Mammary epithelial cell (primary cell): ENCODE measurements at regions not wholly inside any gene's neighbourhood (a gene's known extent, or its start where the extent isn't known, plus 50 kb on each side); places are given as distances from the start of the nearest gene placed in this dataset.

Experiments used
- EZH2 ChIP-seq: IDR thresholded peaks from 2 replicates; pipeline ENCODE4 v1.6.1; 2012; ENCODE audit warnings: low read length, inconsistent platforms, borderline replicate concordance
- TF ChIP-seq, protein P1 (sequence below), 2 donors: IDR thresholded peaks in 1 of 2; conservative IDR thresholded peaks in 1 of 2; 2 replicates each; pipeline ENCODE4 v1.5.1; 2011 to 2012; ENCODE audit warnings: inconsistent platforms in 2 of 2, low read length in 2 of 2, mild to moderate bottlenecking in 2 of 2, control low read depth in 1 of 2, low read depth in 1 of 2; ENCODE audit not compliant: insufficient read depth in 1 of 2; ENCODE audit errors: extremely low read depth in 1 of 2

DNA sequence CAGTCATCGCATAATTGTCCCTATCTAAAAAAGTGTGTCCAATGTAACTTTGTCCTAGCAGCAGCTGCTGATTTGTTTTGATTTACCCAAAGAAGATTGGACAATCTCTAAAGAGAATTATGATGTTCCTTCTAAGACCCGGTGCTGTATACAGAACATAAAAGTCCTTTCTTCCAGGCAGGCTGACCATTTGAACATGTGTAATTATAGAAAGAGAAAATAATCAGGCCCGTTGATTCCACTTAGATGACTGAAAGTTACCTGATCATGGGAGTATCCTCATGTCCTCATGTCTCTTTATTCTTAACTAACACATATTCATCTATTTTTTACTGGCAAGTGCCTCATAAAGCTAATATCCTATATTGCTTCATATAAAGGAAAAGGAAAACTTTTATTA, 164.1 kb upstream of the MRPS30 start:
- TF ChIP-seq, protein P1, sequence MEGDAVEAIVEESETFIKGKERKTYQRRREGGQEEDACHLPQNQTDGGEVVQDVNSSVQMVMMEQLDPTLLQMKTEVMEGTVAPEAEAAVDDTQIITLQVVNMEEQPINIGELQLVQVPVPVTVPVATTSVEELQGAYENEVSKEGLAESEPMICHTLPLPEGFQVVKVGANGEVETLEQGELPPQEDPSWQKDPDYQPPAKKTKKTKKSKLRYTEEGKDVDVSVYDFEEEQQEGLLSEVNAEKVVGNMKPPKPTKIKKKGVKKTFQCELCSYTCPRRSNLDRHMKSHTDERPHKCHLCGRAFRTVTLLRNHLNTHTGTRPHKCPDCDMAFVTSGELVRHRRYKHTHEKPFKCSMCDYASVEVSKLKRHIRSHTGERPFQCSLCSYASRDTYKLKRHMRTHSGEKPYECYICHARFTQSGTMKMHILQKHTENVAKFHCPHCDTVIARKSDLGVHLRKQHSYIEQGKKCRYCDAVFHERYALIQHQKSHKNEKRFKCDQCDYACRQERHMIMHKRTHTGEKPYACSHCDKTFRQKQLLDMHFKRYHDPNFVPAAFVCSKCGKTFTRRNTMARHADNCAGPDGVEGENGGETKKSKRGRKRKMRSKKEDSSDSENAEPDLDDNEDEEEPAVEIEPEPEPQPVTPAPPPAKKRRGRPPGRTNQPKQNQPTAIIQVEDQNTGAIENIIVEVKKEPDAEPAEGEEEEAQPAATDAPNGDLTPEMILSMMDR (conservative IDR thresholded peaks at IDR 0.05 in 1 of 2, IDR thresholded peaks at IDR 0.05 in 1 of 2; ENCODE audit: extremely low read depth in 1 of 2, insufficient read depth in 1 of 2, low read depth in 1 of 2, low read length in 2 of 2): no peak
- no peak for TF ChIP-seq EZH2
